TTC549 (cell line): ENCODE measurements at regions not wholly inside any gene's neighbourhood (a gene's known extent, or its start where the extent isn't known, plus 50 kb on each side); places are given as distances from the start of the nearest gene placed in this dataset.

Experiments used
- FAIRE-seq: peaks from 2 replicates; lab custom pipeline; 2012; peaks lifted over from hg19 to GRCh38; lab: Jason Lieb, UNC

GRCh38 chr18:21997207-21998143, 171.9 kb upstream of the GATA6 start:
- FAIRE-seq = no peak

GRCh38 chr18:21998486-21998885, 170.9 kb upstream of the GATA6 start:
- FAIRE-seq = no peak

DNA sequence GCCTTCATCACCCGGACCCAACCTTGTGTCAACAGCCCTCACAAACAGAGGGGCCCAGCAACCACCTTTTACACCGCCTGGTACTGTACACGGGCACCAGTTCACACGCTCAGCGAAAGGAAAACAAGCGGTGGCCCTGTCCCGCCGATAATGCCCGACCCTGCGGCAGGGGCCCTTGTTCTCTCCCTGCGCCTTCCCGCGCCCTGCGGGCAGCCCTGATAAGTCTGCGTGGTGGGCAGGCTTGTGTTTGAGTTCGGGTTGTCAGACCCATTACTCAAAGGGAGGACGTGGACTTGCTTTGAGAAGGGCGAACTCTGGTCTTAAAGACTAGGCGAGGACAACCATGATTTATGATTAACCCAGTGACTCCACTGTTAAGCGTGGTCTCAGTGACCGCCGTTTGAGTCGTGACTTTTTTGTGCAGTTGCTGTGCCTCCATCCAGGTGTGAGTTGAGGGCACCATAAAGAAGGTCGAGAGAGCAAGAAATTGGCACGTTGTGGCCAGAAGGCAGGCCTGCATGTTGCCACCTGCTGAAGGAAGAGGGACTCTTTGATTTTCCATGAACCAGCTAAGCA, 167.4 kb upstream of the GATA6 start:
- no peak for FAIRE-seq

GRCh38 chr18:22005191-22005841, 164.1 kb upstream of the GATA6 start:
- FAIRE-seq = no peak

GRCh38 chr18:22006458-22006857, 162.9 kb upstream of the GATA6 start:
- FAIRE-seq = no peak

GRCh38 chr18:22009242-22009641, 160.1 kb upstream of the GATA6 start:
- FAIRE-seq = no peak

- no peak for FAIRE-seq
Observed at GRCh38 chr18:22013993-22014392, 155.4 kb upstream of the GATA6 start.

GRCh38 chr18:22015156-22015555, 154.2 kb upstream of the GATA6 start:
- FAIRE-seq = no peak

DNA sequence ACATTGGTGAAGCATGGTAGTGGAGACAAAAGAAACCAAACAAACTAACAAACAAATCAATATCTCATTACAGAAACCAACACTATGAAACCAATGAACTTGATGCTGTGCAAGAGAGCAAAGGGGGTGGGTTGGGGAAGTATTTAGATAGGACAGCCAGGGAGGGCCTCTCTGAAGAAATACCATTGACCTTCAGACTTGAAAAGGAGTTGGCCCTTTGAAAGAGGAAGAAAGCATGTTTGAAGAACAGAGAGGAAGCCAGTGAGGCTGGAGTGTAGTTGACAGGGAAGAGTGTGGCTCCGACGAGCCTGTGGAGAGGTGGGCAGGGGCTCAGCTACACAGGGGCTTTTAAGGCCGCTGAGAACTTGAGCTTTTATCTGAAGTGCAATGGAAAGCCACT, 151.0 kb upstream of the GATA6 start:
- FAIRE-seq = no peak

DNA sequence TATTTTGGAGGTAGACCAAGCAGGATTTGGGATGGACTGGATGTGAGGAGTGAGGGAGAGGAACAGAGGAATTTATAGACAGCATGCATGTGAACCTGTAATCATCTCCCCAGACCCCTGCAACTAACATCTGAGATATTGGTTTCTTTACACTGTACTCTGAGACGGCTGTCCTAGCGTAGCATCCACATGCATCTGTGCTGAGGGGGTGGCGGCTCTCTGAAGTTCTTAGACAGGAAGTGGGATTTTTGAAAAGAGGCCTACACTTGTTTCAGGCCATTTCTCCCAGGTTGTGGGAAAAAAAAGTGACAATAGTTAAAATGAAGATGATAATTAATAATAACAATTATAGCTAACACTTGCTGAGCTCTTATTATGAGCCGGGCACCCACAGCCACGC, 150.2 kb upstream of the GATA6 start:
- FAIRE-seq = no peak

- FAIRE-seq = no peak
Observed at GRCh38 chr18:22020127-22020866, 149.1 kb upstream of the GATA6 start.

- no peak for FAIRE-seq
Observed at GRCh38 chr18:22020867-22021370, 148.5 kb upstream of the GATA6 start.

GRCh38 chr18:22021701-22022100, 147.7 kb upstream of the GATA6 start:
- FAIRE-seq = no peak

DNA sequence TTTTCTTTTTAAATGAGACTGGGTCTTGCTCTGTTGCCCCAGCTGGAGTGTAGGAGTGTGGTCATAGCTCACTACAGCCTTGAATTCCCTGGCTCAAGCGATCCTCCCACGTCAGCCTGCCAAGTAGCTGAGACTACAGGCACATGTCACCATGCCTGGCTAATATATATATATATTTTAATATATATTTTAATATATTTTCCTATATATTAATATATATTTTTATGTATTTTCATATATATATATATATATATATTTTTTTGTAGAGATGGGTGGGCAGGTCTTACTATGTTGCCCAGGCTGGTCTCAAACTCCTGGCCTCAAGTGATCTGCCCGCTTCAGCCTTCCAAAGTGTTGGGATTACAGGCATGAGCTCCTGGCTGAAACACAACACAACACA, 144.5 kb upstream of the GATA6 start:
- no peak for FAIRE-seq

GRCh38 chr18:22026362-22026761, 143.0 kb upstream of the GATA6 start:
- FAIRE-seq = no peak

GRCh38 chr18:22026889-22027288, 142.5 kb upstream of the GATA6 start:
- FAIRE-seq = no peak

- FAIRE-seq = no peak
Observed at GRCh38 chr18:22031611-22032010, 137.8 kb upstream of the GATA6 start.

- FAIRE-seq = no peak
Observed at GRCh38 chr18:22032392-22032961, 136.9 kb upstream of the GATA6 start.

- no peak for FAIRE-seq
Observed at GRCh38 chr18:22033085-22033484, 136.3 kb upstream of the GATA6 start.

DNA sequence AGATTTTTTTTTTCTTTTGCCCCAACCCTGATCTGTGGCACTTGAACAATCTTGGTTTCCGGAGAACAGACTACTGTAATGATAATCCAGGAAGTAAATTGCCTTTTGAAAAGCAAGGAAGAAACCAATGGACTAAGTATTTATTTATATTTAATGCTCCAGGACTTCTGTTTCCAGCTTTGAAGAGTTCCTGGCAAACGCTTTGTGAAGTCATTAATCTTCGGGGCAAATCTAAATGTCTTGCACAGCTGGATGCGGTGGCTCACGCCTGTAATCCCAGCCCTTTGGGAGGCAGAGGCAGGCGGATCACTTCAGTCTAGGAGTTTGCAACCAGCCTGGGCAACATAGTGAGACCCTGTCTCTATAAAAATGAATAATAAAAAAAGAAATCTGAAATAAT, 135.1 kb upstream of the GATA6 start:
- no peak for FAIRE-seq

- no peak for FAIRE-seq
Observed at GRCh38 chr18:22040533-22040932, 128.9 kb upstream of the GATA6 start.

DNA sequence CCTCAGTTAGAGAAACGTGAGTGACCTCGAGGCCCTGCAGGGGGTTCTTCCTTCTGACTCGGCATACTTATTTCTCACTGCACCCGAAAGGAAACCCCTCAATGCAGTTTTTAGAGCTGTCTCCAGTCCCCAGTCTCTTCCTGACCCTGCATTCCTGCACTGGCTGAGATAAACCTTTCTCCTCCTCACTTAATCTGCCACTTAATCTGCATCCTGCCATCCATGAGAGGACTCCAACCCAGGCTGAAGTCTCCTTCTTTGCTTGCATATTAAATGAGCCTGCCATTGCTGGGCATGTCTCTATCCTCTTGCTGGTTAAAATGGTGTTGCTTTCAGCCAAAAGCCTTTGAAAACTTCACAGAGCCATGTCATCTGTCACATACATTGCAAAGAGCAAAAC, 125.6 kb upstream of the GATA6 start:
- no peak for FAIRE-seq
